GM21390 (cell line): ENCODE measurements at regions not wholly inside any gene's neighbourhood (a gene's known extent, or its start where the extent isn't known, plus 50 kb on each side); places are given as distances from the start of the nearest gene placed in this dataset.
"Not testable (repeated sequence)": the region's sequence is repeated elsewhere in the genome, so short reads cannot be mapped to it uniquely, and the experiment has no call there.

Experiments
- ATAC-seq: cut with Tn5 transposase; IDR thresholded peaks from one replicate; pipeline ENCODE4 v1.9.1; 2021; ENCODE audit not compliant: unreplicated experiment

- ATAC-seq: no peak
Observed at GRCh38 chr4:122100508-122100907, 51.6 kb upstream of the BLTP1 start.

DNA sequence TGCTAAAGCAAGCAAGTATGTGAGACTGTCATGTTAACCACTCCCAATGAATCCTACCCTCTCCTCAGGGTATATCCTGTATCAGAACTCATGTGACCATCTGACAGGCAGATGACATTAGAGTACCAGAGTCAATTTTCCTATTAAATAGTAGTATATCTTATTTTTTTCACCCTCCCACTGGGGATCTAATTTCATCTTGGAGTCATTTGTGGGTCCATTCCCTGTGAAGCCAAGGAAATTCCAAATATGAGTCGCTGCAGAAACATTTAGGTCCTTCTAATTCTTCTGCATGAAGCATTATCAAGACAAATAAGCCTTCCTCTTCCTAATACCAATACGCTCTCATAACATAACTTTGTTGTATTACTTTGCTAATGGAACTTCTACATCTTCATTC is 52.2 kb upstream of the BLTP1 start:
- no peak for ATAC-seq

- ATAC-seq: no peak
Observed at GRCh38 chr4:122091836-122092405, 60.2 kb upstream of the BLTP1 start.

GRCh38 chr4:122091397-122091796 is 60.7 kb upstream of the BLTP1 start:
- no peak for ATAC-seq

- no peak for ATAC-seq
Observed at GRCh38 chr4:122090989-122091388, 61.1 kb upstream of the BLTP1 start.

GRCh38 chr4:122086338-122087065 is 65.6 kb upstream of the BLTP1 start:
- no peak for ATAC-seq

DNA sequence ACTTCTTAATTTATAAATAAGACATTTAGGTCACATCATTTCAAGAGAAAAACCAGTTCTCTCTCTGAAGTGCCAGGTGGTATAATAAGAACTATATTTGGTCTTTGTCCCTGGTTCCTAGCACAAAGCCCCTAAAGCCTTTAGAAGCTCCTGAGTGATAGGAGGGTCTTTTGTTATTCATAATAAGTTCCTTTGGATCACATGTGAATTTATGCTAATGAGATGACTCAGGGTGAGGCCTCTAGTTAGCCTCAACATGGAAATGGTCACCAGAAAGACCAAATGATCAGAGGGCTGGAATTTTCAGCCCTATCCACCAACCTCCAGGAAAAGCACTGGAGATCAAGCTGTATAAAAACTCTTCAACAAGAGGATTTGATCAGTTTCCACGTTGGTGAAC is 68.1 kb upstream of the BLTP1 start:
- ATAC-seq: no peak

DNA sequence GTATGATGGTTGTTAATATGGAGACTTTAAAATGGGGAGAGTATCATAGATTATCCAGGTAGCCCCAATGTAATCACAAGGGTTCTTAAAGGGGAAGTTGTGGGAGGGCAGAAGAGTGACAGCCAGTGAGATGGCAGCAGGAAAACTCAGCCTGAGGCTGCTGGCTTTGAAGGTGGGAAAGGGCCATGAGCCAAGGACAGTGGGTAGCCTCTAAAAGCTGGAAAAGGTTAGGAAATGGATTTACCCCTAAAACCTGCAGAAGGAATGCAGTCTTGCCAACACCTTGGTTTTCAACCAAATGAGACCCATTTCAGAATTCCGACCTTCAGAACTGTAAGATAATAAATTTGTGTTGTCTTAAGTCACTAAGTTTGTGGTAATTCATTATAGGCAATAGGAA is 68.8 kb upstream of the BLTP1 start:
- ATAC-seq: no peak

DNA sequence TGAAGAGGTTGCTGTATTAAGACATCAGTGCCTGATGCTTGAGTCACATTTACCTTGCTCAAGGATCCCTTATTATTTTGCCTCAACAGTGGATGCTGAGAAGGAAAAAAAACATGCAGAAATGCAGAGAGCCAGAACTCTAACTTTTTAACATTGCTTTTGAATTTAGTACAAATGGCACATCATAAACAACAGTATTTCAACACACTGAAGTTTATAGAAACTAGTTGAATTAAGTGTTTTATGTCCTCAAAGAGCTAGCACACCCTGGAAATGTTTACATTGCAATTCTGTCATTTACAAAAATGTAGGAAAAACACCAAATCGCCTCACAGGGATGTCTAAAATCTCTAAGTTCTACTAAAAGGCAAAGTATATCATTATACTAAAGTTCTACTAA is 69.5 kb upstream of the BLTP1 start:
- no peak for ATAC-seq

DNA sequence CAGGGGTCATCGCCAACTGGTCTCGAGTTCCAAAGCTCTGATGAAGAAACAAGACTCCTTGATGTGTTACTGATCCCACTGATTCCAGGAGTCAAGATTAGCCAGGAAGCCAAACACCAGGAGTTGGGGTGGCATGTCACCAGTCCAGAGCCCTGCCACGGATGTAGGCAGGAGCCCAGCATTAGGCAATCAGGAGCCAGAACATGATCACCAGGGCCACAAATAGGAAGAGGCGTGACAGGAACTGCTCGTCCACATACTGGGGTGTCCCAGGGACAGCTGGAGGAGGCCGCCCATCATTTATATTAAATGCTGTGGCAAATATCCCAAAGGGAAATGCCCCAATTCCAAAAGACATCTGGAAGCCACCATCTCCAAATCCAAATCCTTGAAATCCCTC is 74.5 kb upstream of the BLTP1 start:
- ATAC-seq: not testable (repeated sequence)

DNA sequence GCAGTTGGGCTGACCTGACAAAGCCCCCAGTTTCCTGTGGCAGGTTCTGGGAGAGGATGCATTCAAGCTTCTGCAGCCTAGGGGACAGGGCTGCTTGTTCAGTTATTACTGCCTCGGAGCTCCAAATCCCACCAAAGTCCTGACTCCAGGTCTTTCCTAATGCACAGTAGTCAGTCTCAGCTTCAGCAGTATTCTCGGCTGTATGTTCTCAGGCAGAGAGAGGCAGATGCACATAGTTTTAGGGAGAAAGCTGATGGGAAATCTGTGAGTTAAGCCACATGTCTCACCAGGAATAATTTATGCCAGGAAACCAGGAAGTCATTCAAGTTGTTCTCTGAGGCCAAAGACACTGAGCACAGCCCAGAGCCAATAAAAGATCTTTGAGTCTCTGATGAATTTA is 75.3 kb upstream of the BLTP1 start:
- ATAC-seq: not testable (repeated sequence)

DNA sequence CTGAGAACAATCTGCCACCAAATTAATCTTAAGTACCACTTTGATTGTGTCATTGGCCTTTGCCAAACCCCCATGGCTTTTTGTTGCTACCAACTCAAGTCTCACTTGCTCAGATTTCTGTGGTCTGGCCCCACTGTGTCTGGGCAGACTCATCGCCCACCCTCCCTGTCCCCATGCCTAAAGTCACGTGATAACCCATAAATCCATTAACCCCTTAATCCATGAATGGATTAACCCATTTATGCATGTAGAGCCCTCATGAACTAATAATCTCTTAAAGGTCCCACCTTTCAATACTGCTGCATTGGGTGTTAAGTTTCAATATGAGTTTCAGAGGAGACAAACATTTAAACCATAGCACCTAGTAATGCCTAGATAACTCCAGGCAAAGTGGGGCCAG is 78.5 kb upstream of the BLTP1 start:
- ATAC-seq: no peak

DNA sequence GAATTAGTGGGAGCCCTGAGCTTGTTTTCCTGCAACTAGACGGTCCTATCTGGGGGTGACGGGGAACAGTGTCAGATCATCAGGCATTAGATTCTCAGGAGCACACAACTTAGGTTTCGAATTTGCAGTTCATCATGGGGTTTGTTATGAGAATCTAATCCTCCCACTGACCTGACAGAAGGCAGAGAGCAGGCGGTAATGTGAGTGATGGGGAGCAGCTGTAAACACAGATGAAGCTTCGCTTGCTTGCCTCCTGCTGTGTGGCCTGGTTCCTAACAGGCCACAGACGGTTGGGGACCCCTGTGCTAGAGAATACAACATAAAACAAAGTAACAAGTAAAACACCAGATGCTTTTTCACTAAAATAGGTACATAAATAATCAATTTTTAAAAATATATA is 86.2 kb upstream of the BLTP1 start:
- no peak for ATAC-seq

DNA sequence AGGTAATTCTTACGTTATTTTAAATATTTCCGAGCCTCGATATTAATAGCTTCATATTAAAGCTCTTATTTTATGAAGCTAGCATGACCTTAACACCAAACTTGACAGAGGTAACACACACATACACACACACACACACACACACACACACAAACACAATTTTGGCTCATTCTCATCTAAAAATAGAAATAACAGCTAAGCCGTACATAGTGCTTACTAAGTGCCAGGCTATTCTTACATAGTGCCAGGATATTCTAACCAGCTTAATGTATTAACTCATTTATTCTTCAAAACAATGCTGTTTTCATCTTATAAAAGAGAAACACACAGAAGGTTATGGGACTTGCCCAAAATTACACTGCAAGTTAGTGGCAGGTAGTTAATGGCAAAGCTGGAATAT is 87.0 kb upstream of the BLTP1 start:
- no peak for ATAC-seq

GRCh38 chr4:122053186-122053585 is 98.9 kb upstream of the BLTP1 start:
- ATAC-seq: no peak

DNA sequence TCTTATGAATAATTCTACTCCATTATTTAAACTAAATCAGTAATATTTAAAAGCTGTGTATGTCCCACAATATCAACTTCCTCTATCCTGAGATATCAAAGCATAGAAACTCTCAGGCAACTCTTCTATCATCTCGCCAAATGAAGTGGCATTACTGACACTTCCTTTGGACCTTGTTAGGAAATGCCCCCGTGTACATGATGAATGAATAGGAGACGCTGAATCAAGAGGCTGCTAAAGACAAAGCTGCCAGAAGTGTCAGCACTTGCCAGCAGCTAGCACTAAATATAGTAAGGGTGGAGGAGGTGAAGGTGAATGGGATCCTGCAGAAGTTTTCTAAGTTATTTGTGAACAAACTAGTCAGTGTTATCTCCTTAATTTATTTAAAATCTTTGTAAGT is 99.5 kb upstream of the BLTP1 start:
- ATAC-seq: no peak

- no peak for ATAC-seq
Observed at GRCh38 chr4:122050841-122051240, 99.0 kb upstream of the TRPC3 start.

- no peak for ATAC-seq
Observed at GRCh38 chr4:122047456-122048425, 95.9 kb upstream of the TRPC3 start.

DNA sequence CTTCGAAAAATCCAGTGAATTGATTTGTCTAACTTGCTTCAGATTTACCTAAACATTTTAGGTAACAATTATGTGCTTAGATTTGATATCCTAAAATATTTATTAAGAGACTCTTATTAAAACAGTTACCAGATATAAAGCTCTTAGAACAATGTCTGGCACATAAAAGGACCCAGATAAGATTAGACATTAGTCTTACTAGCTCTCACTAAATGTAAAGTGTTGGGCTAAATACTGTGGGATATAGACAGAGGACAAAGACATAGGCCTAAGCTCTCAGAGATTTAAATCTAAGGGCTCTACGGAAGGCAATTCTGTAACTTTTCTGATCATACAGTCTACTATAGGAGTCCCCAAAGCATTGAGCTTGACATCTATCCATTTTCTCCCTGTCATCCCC is 94.4 kb upstream of the TRPC3 start:
- ATAC-seq: no peak

DNA sequence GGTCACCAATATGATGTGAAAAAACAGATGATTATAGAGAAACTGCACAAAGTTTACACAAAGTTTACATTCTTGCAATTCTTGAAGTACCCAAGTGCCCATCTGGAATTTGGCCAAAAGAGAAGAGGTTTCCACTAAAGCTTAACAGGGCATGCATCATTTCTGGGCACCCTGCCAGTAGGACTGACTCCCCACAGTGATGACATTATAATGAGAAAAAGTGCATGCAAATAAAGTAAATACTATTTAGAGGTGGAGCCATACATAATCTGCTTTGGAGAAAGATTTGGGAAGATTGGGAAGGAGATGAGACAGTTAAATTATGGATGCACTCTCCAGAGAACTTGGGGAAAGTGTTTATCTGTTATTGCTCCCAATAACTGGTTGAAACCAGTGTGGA is 93.7 kb upstream of the TRPC3 start:
- ATAC-seq: no peak

- ATAC-seq: no peak
Observed at GRCh38 chr4:122044501-122044900, 92.6 kb upstream of the TRPC3 start.

DNA sequence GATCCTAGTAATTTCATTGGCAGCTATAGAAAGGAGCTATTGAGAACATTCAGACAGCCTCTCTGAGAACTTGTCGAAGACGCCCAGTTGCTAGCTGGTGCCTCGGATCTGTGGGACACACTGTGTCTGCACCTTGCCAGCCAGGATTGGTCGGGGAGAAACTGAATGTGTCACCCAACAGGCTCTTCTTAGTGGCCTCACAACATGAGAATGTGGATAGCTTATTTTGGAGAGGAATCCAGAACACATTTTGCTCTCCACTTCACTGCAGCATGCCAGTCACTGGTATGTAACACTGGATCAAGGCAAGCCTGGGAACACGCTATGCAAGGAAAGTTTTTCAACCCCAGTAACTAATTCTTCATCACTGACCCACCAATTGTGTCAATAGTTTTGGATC is 89.5 kb upstream of the TRPC3 start:
- no peak for ATAC-seq
